NCI-H524 (cell line): ENCODE measurements at regions not wholly inside any gene's neighbourhood (a gene's known extent, or its start where the extent isn't known, plus 50 kb on each side); places are given as distances from the start of the nearest gene placed in this dataset.
"Not testable (repeated sequence)": the region's sequence is repeated elsewhere in the genome, so short reads cannot be mapped to it uniquely, and the experiment has no call there.

Source experiments
- DNase-seq, 2 experiments: peaks; one replicate each; lab custom pipeline; 2025; lab: John Stamatoyannopoulos, UW

DNA sequence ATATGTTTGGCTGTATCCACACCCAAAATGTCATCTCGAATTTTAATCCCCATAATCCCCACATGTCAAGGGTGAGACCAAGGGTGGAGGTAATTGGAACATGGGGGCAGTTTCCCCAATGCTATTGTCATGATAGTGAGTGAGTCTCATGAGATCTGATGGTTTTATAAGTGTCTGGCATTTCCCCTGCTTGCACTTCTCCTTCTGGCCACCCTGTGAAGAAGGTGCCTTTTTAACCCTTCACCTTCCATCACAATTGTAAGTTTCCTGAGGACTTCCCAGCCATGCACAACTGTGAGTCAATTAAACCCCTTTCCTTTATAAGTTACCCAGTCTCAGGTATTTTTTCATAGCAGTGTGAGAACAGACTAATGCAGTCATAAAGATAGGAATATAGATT is 216.7 kb upstream of the SSTR1 start:
- peak; percentile 25 to 37 for DNase-seq

GRCh38 chr14:37992499-37992898 is 215.2 kb upstream of the SSTR1 start:
- DNase-seq: peak; percentile 86 to 98

GRCh38 chr14:37994846-37995372 is 212.8 kb upstream of the SSTR1 start:
- DNase-seq: no peak

GRCh38 chr14:37997017-37997416 is 210.7 kb upstream of the SSTR1 start:
- DNase-seq: no peak

GRCh38 chr14:38000340-38000739 is 207.4 kb upstream of the SSTR1 start:
- no peak for DNase-seq

DNA sequence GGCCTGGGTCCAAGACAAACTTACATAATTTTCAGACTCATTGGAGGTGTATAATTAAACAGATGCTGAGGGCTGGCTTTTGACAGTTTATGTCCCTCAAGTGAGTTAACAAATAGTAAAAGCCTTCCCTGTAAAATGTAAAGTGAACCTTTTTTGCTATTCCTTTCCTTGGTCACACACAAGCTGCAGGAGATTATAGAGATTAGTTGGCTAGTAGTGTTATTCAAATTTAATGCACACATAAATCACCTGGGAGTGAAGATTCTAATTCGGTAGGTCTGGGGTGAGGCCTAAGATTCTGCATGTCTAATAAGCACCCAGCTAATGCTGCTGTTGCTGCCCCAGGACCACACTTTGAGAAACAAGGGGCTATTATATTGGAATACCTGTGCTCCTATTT is 206.2 kb upstream of the SSTR1 start:
- no peak for DNase-seq

- peak; percentile 4 to 59 for DNase-seq
Measured at GRCh38 chr14:38003746-38004609, 203.7 kb upstream of the SSTR1 start.

- DNase-seq: peak; percentile 47 to 79
Measured at GRCh38 chr14:38004610-38004879, 203.2 kb upstream of the SSTR1 start.

DNA sequence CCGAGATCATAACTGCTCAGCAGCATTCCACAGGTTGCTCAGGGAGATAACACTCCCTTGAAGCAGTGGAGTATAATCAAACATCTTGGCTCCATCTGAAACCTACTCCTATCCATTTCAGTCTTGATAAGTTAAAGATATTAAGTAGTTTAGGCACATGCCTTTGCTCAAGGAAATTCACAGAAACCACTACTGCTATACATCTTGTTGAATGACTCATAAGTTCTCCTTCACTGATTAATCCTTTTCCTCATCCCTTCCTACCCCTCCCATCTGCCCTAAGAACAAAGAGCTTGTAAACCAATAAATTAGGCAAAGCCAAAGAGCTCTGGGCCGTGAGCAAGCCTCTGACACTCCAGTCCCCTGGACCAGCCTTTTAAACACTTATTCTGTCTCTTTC is 196.5 kb upstream of the SSTR1 start:
- not testable (repeated sequence) for DNase-seq

GRCh38 chr14:38012056-38012455 is 195.6 kb upstream of the SSTR1 start:
- DNase-seq: no peak

DNA sequence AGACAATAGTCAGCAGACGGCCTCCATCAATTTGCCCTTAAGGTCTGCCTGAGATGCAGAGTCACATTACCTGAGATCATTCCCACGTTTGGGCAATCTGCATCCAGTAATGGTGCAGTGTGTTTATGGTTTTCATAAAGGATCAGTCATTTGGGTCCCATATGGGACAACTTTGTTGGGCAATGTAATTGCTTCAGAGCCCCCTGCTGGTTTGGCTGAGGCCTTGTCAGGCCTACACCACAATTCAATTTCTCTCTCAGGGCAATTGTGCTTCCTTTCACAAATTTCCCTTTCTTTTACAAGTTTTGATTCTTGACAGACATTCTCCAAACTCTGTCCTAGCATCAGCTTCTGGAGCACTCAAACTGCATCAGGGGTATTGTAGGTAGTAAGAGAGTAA is 191.2 kb upstream of the SSTR1 start:
- peak; percentile 14 to 38 for DNase-seq

GRCh38 chr14:38021861-38022260 is 185.8 kb upstream of the SSTR1 start:
- no peak for DNase-seq

GRCh38 chr14:38022775-38023174 is 184.9 kb upstream of the SSTR1 start:
- DNase-seq: no peak

DNA sequence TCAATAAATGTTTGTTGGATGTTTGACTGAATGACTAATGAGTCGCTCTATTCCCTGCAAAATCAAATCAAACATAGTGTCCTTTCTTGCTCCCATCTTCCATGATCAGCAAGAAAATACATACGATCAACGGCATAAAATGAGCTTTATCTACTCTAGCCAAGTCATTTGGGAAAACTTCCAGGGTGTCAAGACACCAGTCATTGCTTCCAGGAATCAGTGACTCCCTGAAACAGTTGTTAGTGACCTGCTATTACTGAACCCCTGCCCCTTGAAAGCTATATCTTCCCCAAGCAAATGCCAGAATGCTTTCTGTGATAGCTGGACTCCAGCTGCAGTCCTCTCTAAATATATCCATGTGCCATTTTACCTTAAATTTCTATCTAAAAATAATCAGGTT is 169.5 kb upstream of the SSTR1 start:
- no peak for DNase-seq

DNA sequence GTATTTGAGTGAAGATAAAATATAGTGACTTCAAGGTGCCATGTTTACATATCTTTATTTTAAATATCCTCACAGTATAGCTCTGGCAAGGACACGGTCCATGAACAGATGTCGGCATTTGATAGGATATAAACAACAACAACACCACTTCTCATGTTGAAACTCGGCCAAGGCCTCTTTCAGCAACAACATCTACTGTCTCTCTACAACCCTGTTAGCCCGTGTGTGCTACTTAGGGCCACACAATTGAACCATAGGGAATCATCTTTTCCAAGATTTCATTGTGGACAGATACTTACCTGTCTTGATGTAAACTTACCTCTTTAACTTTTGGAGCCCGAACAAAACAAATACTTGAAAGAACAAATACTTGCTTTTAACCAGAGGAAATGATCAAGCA is 168.7 kb upstream of the SSTR1 start:
- no peak for DNase-seq

DNA sequence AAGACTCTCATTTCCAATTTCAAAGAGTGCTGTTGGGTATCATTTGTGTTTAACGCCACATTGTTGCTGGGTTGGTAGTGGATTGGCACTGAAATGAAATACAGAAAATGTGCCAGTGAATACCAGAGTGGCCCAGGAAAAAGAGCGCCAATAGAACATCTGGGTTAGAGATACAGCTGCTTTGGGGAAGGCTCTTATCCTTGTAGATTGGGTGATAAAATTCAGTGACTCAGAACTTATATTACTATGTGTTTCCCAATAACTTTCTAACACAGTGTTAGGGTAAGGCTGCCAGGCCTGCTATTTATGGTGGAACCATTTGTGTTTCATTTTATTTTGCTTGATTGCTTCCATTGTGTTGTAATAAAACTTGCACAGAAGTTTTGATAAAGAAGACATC is 168.2 kb upstream of the SSTR1 start:
- no peak for DNase-seq

GRCh38 chr14:38040411-38040810 is 167.3 kb upstream of the SSTR1 start:
- no peak for DNase-seq

DNA sequence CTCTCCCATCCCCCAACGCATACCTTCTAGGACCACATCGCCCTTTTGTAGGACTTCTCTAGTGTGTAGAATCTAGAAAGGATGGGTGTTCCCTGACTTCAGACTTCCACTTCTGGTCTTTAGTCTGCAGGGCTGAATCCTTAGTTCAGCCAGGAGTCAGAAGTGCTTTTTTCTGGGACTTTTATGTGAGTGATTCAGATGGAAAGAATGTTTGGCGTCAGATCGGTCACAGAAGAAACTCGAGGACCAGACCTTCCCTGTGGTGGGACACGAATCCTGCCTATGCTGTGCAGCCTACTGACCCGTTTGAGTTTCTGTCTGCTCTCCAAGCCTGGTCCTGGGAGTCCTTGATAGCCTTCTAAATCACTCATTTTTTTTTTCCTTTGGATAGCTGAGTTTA is 165.4 kb upstream of the SSTR1 start:
- no peak for DNase-seq

DNA sequence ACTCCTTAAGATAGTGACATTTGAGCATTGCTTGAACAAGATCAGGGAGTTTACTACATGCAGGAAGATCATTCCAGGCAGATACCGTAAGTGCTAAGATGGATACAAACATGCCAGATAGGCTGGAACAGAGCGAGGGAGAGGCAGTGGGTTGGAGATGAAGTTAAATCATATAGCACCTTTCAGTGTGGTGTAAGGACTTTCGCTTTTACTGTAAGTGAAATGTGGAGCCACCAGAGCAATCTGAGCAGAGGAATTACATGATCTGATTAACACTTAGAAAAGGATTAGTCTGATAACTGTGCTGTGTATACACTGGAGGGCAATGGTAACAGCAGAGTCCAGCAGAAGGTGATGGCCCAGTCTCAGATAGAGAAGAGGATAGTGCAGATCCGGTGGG is 163.0 kb upstream of the SSTR1 start:
- peak; percentile 38 to 73 for DNase-seq

DNA sequence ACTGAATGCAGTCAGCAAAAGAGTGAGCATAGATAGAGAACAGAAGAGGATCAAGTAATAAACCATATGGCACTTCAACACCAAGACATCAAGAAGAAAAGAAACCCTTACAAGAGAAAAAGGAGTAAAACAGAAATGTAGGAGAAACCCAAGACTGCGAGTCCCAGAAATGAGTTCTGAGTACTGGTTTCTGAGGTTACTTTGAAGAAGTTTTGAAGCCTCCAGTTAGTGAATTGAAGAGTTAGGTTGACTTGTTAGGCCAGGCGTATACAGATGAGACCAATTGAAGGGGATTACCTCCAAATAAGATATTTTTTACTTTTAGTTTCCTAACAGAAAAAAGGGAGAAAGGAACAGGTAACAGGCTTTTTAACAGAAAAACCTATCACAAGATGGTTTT is 162.2 kb upstream of the SSTR1 start:
- DNase-seq: peak in 1 of 2 experiments; percentile 24

DNA sequence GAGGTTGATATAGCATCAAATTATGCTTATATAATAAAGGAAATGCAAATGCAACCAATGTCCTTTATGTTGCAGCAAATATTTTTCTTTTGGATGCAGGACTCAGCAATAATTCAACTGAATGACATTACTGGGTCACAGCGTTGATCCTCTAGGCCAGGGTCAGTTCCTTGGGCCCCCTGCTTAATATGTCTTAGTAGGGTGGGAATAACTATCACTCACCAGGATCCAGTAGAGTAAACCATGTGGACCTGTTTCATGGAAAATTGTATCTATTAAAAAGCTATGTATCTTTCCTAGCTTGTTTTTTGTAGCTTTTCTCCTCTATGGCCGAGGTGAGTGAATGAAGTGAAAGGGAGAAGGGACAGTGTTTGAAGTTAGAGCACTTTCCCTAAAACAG is 161.5 kb upstream of the SSTR1 start:
- no peak for DNase-seq

DNA sequence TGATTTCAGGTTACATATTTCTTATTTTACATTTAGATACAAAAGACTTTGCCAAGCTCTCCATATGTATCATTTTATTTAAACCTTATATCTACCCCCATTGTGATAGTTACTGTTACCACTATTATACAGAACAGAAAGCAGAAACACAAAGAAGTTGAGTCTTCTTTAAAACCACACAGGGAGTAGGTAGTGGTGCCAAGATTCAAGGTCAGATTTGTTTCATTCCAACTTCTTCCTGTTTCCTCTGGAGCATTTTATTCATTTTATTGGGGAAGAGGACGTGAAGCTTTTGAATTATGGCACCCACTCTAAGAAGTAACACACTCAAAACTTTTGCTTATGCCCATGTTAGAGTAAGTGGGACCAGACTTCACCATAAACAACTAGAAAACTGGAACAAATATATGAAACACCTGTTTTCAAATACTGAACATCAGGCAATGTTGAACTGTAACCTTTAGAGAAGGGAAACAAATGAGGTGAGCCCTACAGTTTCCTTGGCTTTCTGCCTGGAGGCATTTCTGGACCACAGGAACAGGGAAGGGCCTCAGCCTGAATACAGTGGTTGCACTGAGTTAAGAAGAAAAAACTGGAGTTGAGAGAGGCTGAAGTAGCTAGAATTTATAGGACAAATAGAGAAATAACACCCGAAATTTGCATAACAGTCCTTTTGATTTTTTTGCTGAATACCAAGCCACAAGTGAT is 160.4 kb upstream of the SSTR1 start:
- no peak for DNase-seq

- no peak for DNase-seq
Measured at GRCh38 chr14:38053666-38054065, 154.0 kb upstream of the SSTR1 start.
